Stimulated activated CD8-positive, alpha-beta memory T cell treated with anti-CD3 and anti-CD28 coated beads, Interleukin-4, amount 100 ng/mL, for 4 hours (primary cell): ENCODE measurements at regions not wholly inside any gene's neighbourhood (a gene's known extent, or its start where the extent isn't known, plus 50 kb on each side); places are given as distances from the start of the nearest gene placed in this dataset.
"Not testable (repeated sequence)": the region's sequence is repeated elsewhere in the genome, so short reads cannot be mapped to it uniquely, and the experiment has no call there.

ENCODE experiments used
- DNase-seq, 2 donors: peaks; one replicate each; pipeline ENCODE4 v3.0.0-alpha.2; 2020; ENCODE audit warnings: low read depth in 2 of 2, low spot score in 1 of 2

GRCh38 chr22:22976033-22976922 is 88.7 kb downstream of the IGLL5 start:
- DNase-seq, result no peak

- DNase-seq, result no peak
These were observed 90.0 kb downstream of the IGLL5 start for GRCh38 chr22:22977479-22978200.

- DNase-seq, result no peak
These were observed 91.0 kb downstream of the IGLL5 start for GRCh38 chr22:22978637-22979036.

- no peak for DNase-seq
These were observed 91.1 kb upstream of the GNAZ start for GRCh38 chr22:22979121-22979724.

GRCh38 chr22:22979954-22980353 is 90.4 kb upstream of the GNAZ start:
- DNase-seq, result no peak

GRCh38 chr22:22981670-22982571 is 88.4 kb upstream of the GNAZ start:
- DNase-seq, result no peak

GRCh38 chr22:22982616-22983015 is 87.7 kb upstream of the GNAZ start:
- DNase-seq, result no peak

GRCh38 chr22:22983123-22983522 is 87.2 kb upstream of the GNAZ start:
- no peak for DNase-seq

- DNase-seq, result no peak
These were observed 86.5 kb upstream of the GNAZ start for GRCh38 chr22:22983816-22984215.

GRCh38 chr22:22984967-22985366 is 85.4 kb upstream of the GNAZ start:
- no peak for DNase-seq

- no peak for DNase-seq
These were observed 84.3 kb upstream of the GNAZ start for GRCh38 chr22:22986008-22986407.

- DNase-seq, result no peak
These were observed 83.7 kb upstream of the GNAZ start for GRCh38 chr22:22986640-22987039.

- no peak for DNase-seq
These were observed 82.2 kb upstream of the GNAZ start for GRCh38 chr22:22988150-22988549.

- no peak for DNase-seq
These were observed 81.5 kb upstream of the GNAZ start for GRCh38 chr22:22988785-22989184.

- no peak for DNase-seq
These were observed 80.5 kb upstream of the GNAZ start for GRCh38 chr22:22989856-22990255.

- not testable (repeated sequence) for DNase-seq
These were observed 79.4 kb upstream of the GNAZ start for GRCh38 chr22:22990711-22991505.

- no peak for DNase-seq
These were observed 77.8 kb upstream of the GNAZ start for GRCh38 chr22:22992474-22992873.

- DNase-seq, result no peak
These were observed 77.1 kb upstream of the GNAZ start for GRCh38 chr22:22993184-22993583.

- DNase-seq, result no peak
These were observed 75.2 kb upstream of the GNAZ start for GRCh38 chr22:22995166-22995565.
